Neuronal stem cell (in vitro differentiated cells): ENCODE measurements at regions not wholly inside any gene's neighbourhood (a gene's known extent, or its start where the extent isn't known, plus 50 kb on each side); places are given as distances from the start of the nearest gene placed in this dataset.

ENCODE experiments used
- DNase-seq: peaks from one replicate; pipeline ENCODE4 v3.0.0-alpha.2; 2013; ENCODE audit warnings: low spot score
- H2AFZ ChIP-seq: one replicate; pipeline ENCODE4 v1.6.1; 2013; ENCODE audit warnings: mild to moderate bottlenecking, low read length, inconsistent platforms
- H2AK5ac ChIP-seq: 2 replicates; pipeline ENCODE4 v1.6.1; 2013; ENCODE audit warnings: low read depth, mild to moderate bottlenecking, inconsistent platforms, low read length, moderate library complexity, mixed read lengths
- H2BK120ac ChIP-seq: 2 replicates; pipeline ENCODE4 v1.6.1; 2013; ENCODE audit warnings: low read depth, mild to moderate bottlenecking, inconsistent platforms, low read length, moderate library complexity, mixed read lengths
- H2BK12ac ChIP-seq: one replicate; pipeline ENCODE4 v1.6.1; 2013; ENCODE audit warnings: low read length, inconsistent platforms
- H2BK15ac ChIP-seq: 2 replicates; pipeline ENCODE4 v1.6.1; 2013; ENCODE audit warnings: mild to moderate bottlenecking, low read length, inconsistent platforms, mixed read lengths
- H2BK5ac ChIP-seq: one replicate; pipeline ENCODE4 v1.6.1; 2013; ENCODE audit warnings: inconsistent platforms, mild to moderate bottlenecking, low read length, moderate library complexity
- H3K14ac ChIP-seq: one replicate; pipeline ENCODE4 v1.6.1; 2013; ENCODE audit warnings: low read length, inconsistent platforms
- H3K18ac ChIP-seq: 2 replicates; pipeline ENCODE4 v1.6.1; 2013; ENCODE audit warnings: low read length, inconsistent platforms
- H3K23ac ChIP-seq: 2 replicates; pipeline ENCODE4 v1.6.1; 2013; ENCODE audit warnings: low read depth, mild to moderate bottlenecking, mixed read lengths, low read length, inconsistent platforms; ENCODE audit not compliant: poor library complexity
- H3K27ac ChIP-seq: replicated peaks from 3 replicates; pipeline ENCODE4 v1.5.1; 2013; ENCODE audit warnings: low read length, inconsistent platforms
- H3K27me3 ChIP-seq, 3 experiments: 2 replicates each; pipeline ENCODE4 v1.6.1; 2013; ENCODE audit warnings: low read length in 3 of 3, mild to moderate bottlenecking in 2 of 3, inconsistent platforms in 1 of 3, low read depth in 1 of 3, mixed read lengths in 1 of 3, moderate library complexity in 1 of 3; ENCODE audit not compliant: control insufficient read depth in 3 of 3, insufficient read depth in 3 of 3
- H3K36me3 ChIP-seq, 2 donors: replicated peaks in 1 of 2; 2 replicates each; pipeline ENCODE4 v1.6.1; 2013; ENCODE audit warnings: low read length in 2 of 2; ENCODE audit not compliant: control insufficient read depth in 2 of 2, insufficient read depth in 2 of 2
- H3K4ac ChIP-seq: 2 replicates; pipeline ENCODE4 v1.6.1; 2013; ENCODE audit warnings: inconsistent platforms, mild to moderate bottlenecking, low read length, moderate library complexity
- H3K4me1 ChIP-seq, 2 donors: 1 replicate in 1 of 2; 2 replicates in 1 of 2; pipeline ENCODE4 v1.6.1; 2013; ENCODE audit warnings: low read length in 2 of 2, low read depth in 1 of 2; ENCODE audit not compliant: control insufficient read depth in 2 of 2, insufficient read depth in 1 of 2
- H3K4me2 ChIP-seq: one replicate; pipeline ENCODE4 v1.6.1; 2013; ENCODE audit warnings: mild to moderate bottlenecking, low read length, inconsistent platforms; ENCODE audit not compliant: insufficient read depth, poor library complexity, severe bottlenecking
- H3K4me3 ChIP-seq, 2 donors: 2 replicates each; pipeline ENCODE4 v1.5.1; 2013; ENCODE audit warnings: low read length in 2 of 2, mild to moderate bottlenecking in 2 of 2, inconsistent platforms in 1 of 2, moderate library complexity in 1 of 2
- H3K79me1 ChIP-seq: one replicate; pipeline ENCODE4 v1.6.1; 2013; ENCODE audit warnings: low read depth, mild to moderate bottlenecking, inconsistent platforms, low read length, moderate library complexity
- H3K9ac ChIP-seq: one replicate; pipeline ENCODE4 v1.6.1; 2013; ENCODE audit warnings: mild to moderate bottlenecking, low read depth, low read length, inconsistent platforms; ENCODE audit not compliant: poor library complexity
- H3K9me3 ChIP-seq, 2 donors: replicated peaks in 1 of 2; 2 replicates each; pipeline versions ENCODE3 to v1.6.1; 2013; ENCODE audit warnings: low read length in 2 of 2, mild to moderate bottlenecking in 2 of 2, inconsistent platforms in 1 of 2, low read depth in 1 of 2, mixed read lengths in 1 of 2, moderate library complexity in 1 of 2; ENCODE audit not compliant: control insufficient read depth in 2 of 2, insufficient read depth in 1 of 2
- H4K8ac ChIP-seq: one replicate; pipeline ENCODE4 v1.6.1; 2013; ENCODE audit warnings: low read depth, mild to moderate bottlenecking, inconsistent platforms, low read length, moderate library complexity
- H4K91ac ChIP-seq: one replicate; pipeline ENCODE4 v1.6.1; 2013; ENCODE audit warnings: low read length, low read depth, mild to moderate bottlenecking, inconsistent platforms; ENCODE audit not compliant: poor library complexity
- WGBS, 2 donors: extraction: QIAGEN DNeasy Blood & Tissue Kit; methylation state at CpG; one replicate each; pipeline ENCODE4 v1.1.7; 2013; ENCODE audit warnings: missing lambda C conversion rate in 2 of 2, mixed read lengths in 1 of 2; ENCODE audit not compliant: insufficient read length in 2 of 2, insufficient replicate concordance in 1 of 2; ENCODE audit errors: extremely low coverage in 2 of 2; 5-methylcytosine and 5-hydroxymethylcytosine counted together

GRCh38 chr11:32033067-32033466, 57.8 kb upstream of the RCN1 start:
- no CpG with 5 or more reads among the region's 2 CpGs for WGBS, 2 donors
- H3K79me1 ChIP-seq, result no peaks in the 10 kb centered on the region

GRCh38 chr11:32032478-32032877, 58.4 kb upstream of the RCN1 start:
- Histone ChIP-seq H3K27me3 (no peaks in the 10 kb centered on the region), H3K23ac (no peak overlapping the region), H3K36me3 (no peaks in the 10 kb centered on the region), H2AFZ (no peak overlapping the region), H2BK5ac (no peak overlapping the region), H4K91ac (no peak overlapping the region), H2BK12ac (no peak overlapping the region), H3K9ac (no peak overlapping the region), H2BK15ac (no peak overlapping the region), H2BK120ac (no peak overlapping the region), H3K14ac (no peak overlapping the region), H3K4me3 (no peak overlapping the region), H3K4me1 (peaks cover 3 to 6% of the 10 kb centered on the region in 2 donors), H3K9me3 (no peaks in the 10 kb centered on the region), H3K4me2 (no peak overlapping the region), H3K4ac (no peak overlapping the region), H3K79me1 (no peaks in the 10 kb centered on the region), H4K8ac (no peak overlapping the region), H3K27ac (no peak overlapping the region), H2AK5ac (no peak overlapping the region), H3K18ac (no peak overlapping the region)
- WGBS, 2 donors, result no CpG with 5 or more reads among the region's 4 CpGs
- DNase-seq, result no peak

More at GRCh38 chr11:32033067-32033466, 57.8 kb upstream of the RCN1 start:
- Histone ChIP-seq H3K9me3 (no peaks in the 10 kb centered on the region), H3K4me2 (no peak overlapping the region), H3K4ac (no peak overlapping the region), H2AFZ (no peak overlapping the region), H3K23ac (no peak overlapping the region), H3K36me3 (no peaks in the 10 kb centered on the region), H3K14ac (no peak overlapping the region), H4K8ac (no peak overlapping the region), H2AK5ac (no peak overlapping the region), H3K4me1 (peaks cover 3 to 6% of the 10 kb centered on the region in 2 donors), H3K27ac (no peak overlapping the region), H2BK5ac (no peak overlapping the region), H2BK15ac (no peak overlapping the region), H3K9ac (no peak overlapping the region), H3K18ac (no peak overlapping the region), H2BK12ac (no peak overlapping the region), H3K27me3 (no peaks in the 10 kb centered on the region), H3K4me3 (no peak overlapping the region), H4K91ac (no peak overlapping the region), H2BK120ac (no peak overlapping the region)
- DNase-seq, result no peak

GRCh38 chr11:32032052-32032451, 58.8 kb upstream of the RCN1 start:
- no peak overlapping the region for H3K27ac ChIP-seq
- no peak overlapping the region for H4K91ac ChIP-seq
- no peak for DNase-seq
- no peaks in the 10 kb centered on the region for H3K27me3 ChIP-seq
- H3K23ac ChIP-seq, result no peak overlapping the region
- H3K79me1 ChIP-seq, result no peaks in the 10 kb centered on the region
- H3K36me3 ChIP-seq, result no peaks in the 10 kb centered on the region
- no peaks in the 10 kb centered on the region for H3K9me3 ChIP-seq
- H3K4me2 ChIP-seq, result no peak overlapping the region
- H4K8ac ChIP-seq, result no peak overlapping the region
- H3K14ac ChIP-seq, result no peak overlapping the region
- H3K4me1 ChIP-seq, result peaks cover 3 to 6% of the 10 kb centered on the region in 2 donors
- no peak overlapping the region for H2AFZ ChIP-seq
- H2BK120ac ChIP-seq, result no peak overlapping the region
- no peak overlapping the region for H3K4me3 ChIP-seq
- H3K18ac ChIP-seq, result no peak overlapping the region
- no peak overlapping the region for H2BK5ac ChIP-seq
- no peak overlapping the region for H3K9ac ChIP-seq
- no peak overlapping the region for H2BK15ac ChIP-seq
- H2AK5ac ChIP-seq, result no peak overlapping the region
- H3K4ac ChIP-seq, result no peak overlapping the region
- WGBS, 2 donors, result no CpG with 5 or more reads among the region's 1 CpG
- no peak overlapping the region for H2BK12ac ChIP-seq

- no peak overlapping the region for H3K4ac ChIP-seq
- no peak overlapping the region for H3K27ac ChIP-seq
- no peak overlapping the region for H4K91ac ChIP-seq
- H2BK120ac ChIP-seq, result no peak overlapping the region
- H3K14ac ChIP-seq, result no peak overlapping the region
- H3K4me2 ChIP-seq, result no peak overlapping the region
- no peak overlapping the region for H3K18ac ChIP-seq
- no peak overlapping the region for H3K23ac ChIP-seq
- no peak overlapping the region for H2BK15ac ChIP-seq
- DNase-seq, result no peak
- no peak overlapping the region for H2BK5ac ChIP-seq
- H3K4me1 ChIP-seq, result peaks cover 1 to 6% of the 10 kb centered on the region in 2 donors
- H3K27me3 ChIP-seq, result no peaks in the 10 kb centered on the region
- no peak overlapping the region for H3K4me3 ChIP-seq
- no CpG with 5 or more reads among the region's 10 CpGs for WGBS, 2 donors
- no peak overlapping the region for H3K9ac ChIP-seq
- no peak overlapping the region for H4K8ac ChIP-seq
- no peak overlapping the region for H2AK5ac ChIP-seq
- no peaks in the 10 kb centered on the region for H3K36me3 ChIP-seq
- H3K9me3 ChIP-seq, result no peaks in the 10 kb centered on the region
- H2BK12ac ChIP-seq, result no peak overlapping the region
- no peak overlapping the region for H2AFZ ChIP-seq
- no peaks in the 10 kb centered on the region for H3K79me1 ChIP-seq
Measured at GRCh38 chr11:32030875-32031503, 59.9 kb upstream of the RCN1 start.
